ENCODE measurements at regions not wholly inside any gene's neighbourhood (a gene's known extent, or its start where the extent isn't known, plus 50 kb on each side); places are given as distances from the start of the nearest gene placed in this dataset.

DNA sequence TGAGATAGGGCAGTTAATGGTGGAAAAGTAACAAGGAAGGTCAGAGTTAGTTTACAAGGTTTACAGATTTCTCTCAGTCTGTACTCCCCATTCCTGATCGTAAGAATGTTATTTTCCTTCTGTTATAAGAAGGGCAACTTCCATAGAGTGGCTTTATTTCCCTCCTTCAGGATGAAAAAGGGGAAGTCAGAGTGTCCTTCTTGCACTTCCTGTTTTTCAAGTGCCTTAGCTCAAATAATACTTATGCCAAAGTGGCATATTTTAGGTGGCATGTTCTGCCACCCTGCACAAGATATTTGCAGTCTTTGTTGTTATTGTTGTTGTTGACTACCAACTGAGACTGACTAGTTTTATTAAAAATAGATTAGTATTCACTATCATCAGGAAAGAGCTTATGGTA, 730.7 kb upstream of the ADGRL4 start:
- TF ChIP-seq, protein P1, sequence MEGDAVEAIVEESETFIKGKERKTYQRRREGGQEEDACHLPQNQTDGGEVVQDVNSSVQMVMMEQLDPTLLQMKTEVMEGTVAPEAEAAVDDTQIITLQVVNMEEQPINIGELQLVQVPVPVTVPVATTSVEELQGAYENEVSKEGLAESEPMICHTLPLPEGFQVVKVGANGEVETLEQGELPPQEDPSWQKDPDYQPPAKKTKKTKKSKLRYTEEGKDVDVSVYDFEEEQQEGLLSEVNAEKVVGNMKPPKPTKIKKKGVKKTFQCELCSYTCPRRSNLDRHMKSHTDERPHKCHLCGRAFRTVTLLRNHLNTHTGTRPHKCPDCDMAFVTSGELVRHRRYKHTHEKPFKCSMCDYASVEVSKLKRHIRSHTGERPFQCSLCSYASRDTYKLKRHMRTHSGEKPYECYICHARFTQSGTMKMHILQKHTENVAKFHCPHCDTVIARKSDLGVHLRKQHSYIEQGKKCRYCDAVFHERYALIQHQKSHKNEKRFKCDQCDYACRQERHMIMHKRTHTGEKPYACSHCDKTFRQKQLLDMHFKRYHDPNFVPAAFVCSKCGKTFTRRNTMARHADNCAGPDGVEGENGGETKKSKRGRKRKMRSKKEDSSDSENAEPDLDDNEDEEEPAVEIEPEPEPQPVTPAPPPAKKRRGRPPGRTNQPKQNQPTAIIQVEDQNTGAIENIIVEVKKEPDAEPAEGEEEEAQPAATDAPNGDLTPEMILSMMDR (conservative IDR thresholded peaks at IDR 0.05; ENCODE audit: low read length) = no peak
- TF ChIP-seq EZH2phosphoT487 (IDR thresholded peaks at IDR 0.05; ENCODE audit: borderline replicate concordance, low read depth, low read length) = no peak
